Right ventricle myocardium superior (tissue), 1 donor: ENCODE measurements at regions not wholly inside any gene's neighbourhood (a gene's known extent, or its start where the extent isn't known, plus 50 kb on each side); places are given as distances from the start of the nearest gene placed in this dataset.
"Not testable (repeated sequence)": the region's sequence is repeated elsewhere in the genome, so short reads cannot be mapped to it uniquely, and the experiment has no call there.

Experiments used
- ATAC-seq: fragments of 200-7000 bp; cut with Tn5 transposase; one replicate; pipeline ENCODE4 v1.9.1; 2020; ENCODE audit warnings: mild to moderate bottlenecking; ENCODE audit not compliant: poor library complexity
- DNase-seq: peaks from one replicate; pipeline ENCODE4 v3.0.0-alpha.2; 2020
- intact Hi-C: fragments of 100-400 bp; cut with DNase I; formaldehyde crosslinking; loops from one replicate; pipeline ENCODE4 v1.11.2; 2022
- donor health status: DM: no; HTN: yes; CAD: no; lungs with severe emphysema.

- no peak for DNase-seq
- ATAC-seq, result no peak
- intact Hi-C loops, result no loop called here
Observed at GRCh38 chr5:6321078-6321477, 57.3 kb downstream of the MED10 start.

- intact Hi-C loops, result no loop called here
- ATAC-seq (no peak), DNase-seq (no peak)
Observed at GRCh38 chr5:6319116-6319515, 59.2 kb downstream of the MED10 start.

GRCh38 chr5:6317116-6317798, 61.1 kb downstream of the MED10 start:
- intact Hi-C loops, result no loop called here
- ATAC-seq, result no peak
- no peak for DNase-seq

- ATAC-seq, result no peak
- no peak for DNase-seq
- intact Hi-C loops, result no loop called here
Observed at GRCh38 chr5:6315580-6315979, 62.8 kb downstream of the MED10 start.

GRCh38 chr5:6311568-6312501, 66.5 kb downstream of the MED10 start:
- peak; percentile 48 for DNase-seq
- peak; percentile 94 for ATAC-seq
- intact Hi-C loops, result no loop called here

- no peak for ATAC-seq
- DNase-seq, result no peak
- intact Hi-C loops, result no loop called here
Observed at GRCh38 chr5:6309949-6310348, 68.4 kb downstream of the MED10 start.

GRCh38 chr5:6308683-6309082, 69.7 kb downstream of the MED10 start:
- no peak for DNase-seq
- intact Hi-C loops, result no loop called here
- ATAC-seq, result no peak

- ATAC-seq (no peak), DNase-seq (no peak)
- intact Hi-C loops, result no loop called here
Observed at GRCh38 chr5:6307304-6307703, 71.0 kb downstream of the MED10 start.

- DNase-seq, result no peak
- intact Hi-C loops, result no loop called here
- no peak for ATAC-seq
Observed at GRCh38 chr5:6305853-6306252, 72.5 kb downstream of the MED10 start.

GRCh38 chr5:6302684-6303083, 75.7 kb downstream of the MED10 start:
- intact Hi-C loops, result no loop called here
- DNase-seq (no peak), ATAC-seq (no peak)

- DNase-seq, result no peak
- ATAC-seq, result no peak
- intact Hi-C loops, result no loop called here
Observed at GRCh38 chr5:6302075-6302474, 76.3 kb downstream of the MED10 start.

GRCh38 chr5:6296524-6296923, 81.8 kb downstream of the MED10 start:
- ATAC-seq (no peak), DNase-seq (no peak)
- intact Hi-C loops, result loop anchor here (10.0 kb wide), 1 partner anchor 138 kb away; no protein-coding TSS in a partner anchor

GRCh38 chr5:6291961-6292360, 86.4 kb downstream of the MED10 start:
- intact Hi-C loops, result loop anchor here (5.0 to 10.0 kb wide), 2 partner anchors 143 to 235 kb away; no protein-coding TSS in a partner anchor
- DNase-seq (no peak), ATAC-seq (peak; percentile 60)

- no peak for ATAC-seq
- no peak for DNase-seq
- intact Hi-C loops, result no loop called here
Observed at GRCh38 chr5:6289239-6289638, 89.1 kb downstream of the MED10 start.

GRCh38 chr5:6287176-6287575, 91.2 kb downstream of the MED10 start:
- ATAC-seq (no peak), DNase-seq (no peak)
- intact Hi-C loops, result no loop called here

- intact Hi-C loops, result no loop called here
Observed at GRCh38 chr5:6286404-6286803, 91.9 kb downstream of the MED10 start.

GRCh38 chr5:6284491-6284890, 93.9 kb downstream of the MED10 start:
- ATAC-seq, DNase-seq, intact Hi-C loops: not testable (repeated sequence)

More at GRCh38 chr5:6286404-6286803, 91.9 kb downstream of the MED10 start:
- no peak for DNase-seq
- ATAC-seq, result no peak

- intact Hi-C loops, result no loop called here
- no peak for ATAC-seq
- DNase-seq, result no peak
Observed at GRCh38 chr5:6282352-6282751, 96.0 kb downstream of the MED10 start.

GRCh38 chr5:6281818-6282217, 96.5 kb downstream of the MED10 start:
- intact Hi-C loops, result no loop called here
- ATAC-seq, result no peak
- no peak for DNase-seq
